CD4-positive, CD25-positive, alpha-beta regulatory T cell (primary cell): ENCODE measurements at regions not wholly inside any gene's neighbourhood (a gene's known extent, or its start where the extent isn't known, plus 50 kb on each side); places are given as distances from the start of the nearest gene placed in this dataset.
A peak's percentile ranks its signal among the peaks of the same experiment; 100 is the strongest.

Experiments
- ATAC-seq, 2 donors: fragments of 150-1000 bp; cut with Tn5 transposase; one replicate each; pipeline ENCODE4 v1.10.0; 2021; ENCODE audit warnings: low read depth in 2 of 2, moderate number of reproducible peaks in 2 of 2, moderate library complexity in 1 of 2
- DNase-seq, 3 donors: peaks; one replicate each; pipeline versions ENCODE4 v3.0.0 to v3.0.0-alpha.2; 2012 to 2022; ENCODE audit warnings: mixed read lengths in 1 of 3
- H3K27ac ChIP-seq: one replicate; pipeline ENCODE4 v1.7.0; 2013; ENCODE audit warnings: mild to moderate bottlenecking, low read length; ENCODE audit not compliant: insufficient read depth, poor library complexity, severe bottlenecking
- H3K27me3 ChIP-seq: one replicate; pipeline ENCODE4 v1.7.0; 2013; ENCODE audit warnings: low read length; ENCODE audit not compliant: control insufficient read depth, insufficient read depth
- H3K36me3 ChIP-seq: one replicate; pipeline ENCODE4 v1.7.0; 2013; ENCODE audit warnings: mild to moderate bottlenecking, low read length, moderate library complexity; ENCODE audit not compliant: control insufficient read depth, insufficient read depth
- H3K4me1 ChIP-seq: 2 replicates; pipeline ENCODE4 v1.7.0; 2013; ENCODE audit warnings: mild to moderate bottlenecking, low read length; ENCODE audit not compliant: insufficient read depth, control insufficient read depth, poor library complexity, severe bottlenecking
- H3K4me3 ChIP-seq: one replicate; pipeline ENCODE4 v1.7.0; 2013; ENCODE audit warnings: low read depth, mild to moderate bottlenecking, low read length, moderate library complexity
- H3K9me3 ChIP-seq, 2 experiments: 1 replicate in 1 of 2; 2 replicates in 1 of 2; pipeline ENCODE4 v1.7.0; 2013; ENCODE audit warnings: low read length in 2 of 2, mild to moderate bottlenecking in 1 of 2, moderate library complexity in 1 of 2; ENCODE audit not compliant: control insufficient read depth in 2 of 2
- H3K27ac Mint-ChIP-seq, 3 donors: one replicate each; pipeline ENCODE4 v1.8.0; 2020 to 2022; ENCODE audit warnings: mild to moderate bottlenecking in 3 of 3, mixed read lengths in 3 of 3, moderate library complexity in 2 of 3
- H3K27me3 Mint-ChIP-seq: one replicate; pipeline ENCODE4 v1.8.0; 2022; ENCODE audit warnings: mild to moderate bottlenecking, mixed read lengths
- H3K36me3 Mint-ChIP-seq: one replicate; pipeline ENCODE4 v1.8.0; 2020; ENCODE audit warnings: mixed read lengths
- H3K4me1 Mint-ChIP-seq, 4 donors: one replicate each; pipeline ENCODE4 v1.8.0; 2020 to 2022; ENCODE audit warnings: mixed read lengths in 4 of 4, mild to moderate bottlenecking in 1 of 4
- H3K4me3 Mint-ChIP-seq, 4 donors: one replicate each; pipeline ENCODE4 v1.8.0; 2020 to 2022; ENCODE audit warnings: mild to moderate bottlenecking in 4 of 4, mixed read lengths in 4 of 4, moderate library complexity in 3 of 4
- H3K9me3 Mint-ChIP-seq, 7 donors: one replicate each; pipeline ENCODE4 v1.8.0; 2020 to 2022; ENCODE audit warnings: mixed read lengths in 7 of 7, mild to moderate bottlenecking in 3 of 7, moderate library complexity in 2 of 7

GRCh38 chr4:174438711-174439110 is 83.6 kb downstream of the HPGD start:
- no peaks in the 10 kb centered on the region for H3K4me1 ChIP-seq
- H3K4me3 ChIP-seq = no peak overlapping the region
- Mint-ChIP-seq H3K4me3 (no peak overlapping the region), H3K27me3 (peaks cover 16% of the 10 kb centered on the region), H3K4me1 (no peaks in the 10 kb centered on the region), H3K27ac (no peak overlapping the region), H3K9me3 (peaks cover 0 to 8% (median 3%) of the 10 kb centered on the region in 7 donors), H3K36me3 (no peaks in the 10 kb centered on the region)
- no peaks in the 10 kb centered on the region for H3K9me3 ChIP-seq
- no peak for ATAC-seq
- no peak for DNase-seq
- peaks cover 1% of the 10 kb centered on the region for H3K27me3 ChIP-seq
- no peak overlapping the region for H3K27ac ChIP-seq
- H3K36me3 ChIP-seq = no peaks in the 10 kb centered on the region

- H3K9me3 Mint-ChIP-seq = peaks cover 0 to 8% (median 3%) of the 10 kb centered on the region in 7 donors
- DNase-seq (no peak), ATAC-seq (no peak)
- Histone ChIP-seq H3K27ac (no peak overlapping the region), H3K4me1 (no peaks in the 10 kb centered on the region), H3K27me3 (peaks cover 1% of the 10 kb centered on the region), H3K9me3 (no peaks in the 10 kb centered on the region), H3K4me3 (no peak overlapping the region), H3K36me3 (no peaks in the 10 kb centered on the region)
- H3K27me3 Mint-ChIP-seq = peaks cover 16% of the 10 kb centered on the region
- H3K27ac Mint-ChIP-seq = no peak overlapping the region
- no peak overlapping the region for H3K4me3 Mint-ChIP-seq
- no peaks in the 10 kb centered on the region for H3K36me3 Mint-ChIP-seq
- H3K4me1 Mint-ChIP-seq = no peaks in the 10 kb centered on the region
Measured at GRCh38 chr4:174437749-174438148, 84.5 kb downstream of the HPGD start.

GRCh38 chr4:174437324-174437723 is 85.0 kb downstream of the HPGD start:
- Mint-ChIP-seq H3K36me3 (no peaks in the 10 kb centered on the region), H3K4me3 (no peak overlapping the region), H3K4me1 (no peaks in the 10 kb centered on the region), H3K27me3 (peaks cover 16% of the 10 kb centered on the region), H3K27ac (no peak overlapping the region), H3K9me3 (peaks cover 0 to 6% (median 2%) of the 10 kb centered on the region in 7 donors)
- Histone ChIP-seq H3K4me1 (no peaks in the 10 kb centered on the region), H3K9me3 (no peaks in the 10 kb centered on the region), H3K27me3 (peaks cover 1% of the 10 kb centered on the region), H3K27ac (no peak overlapping the region), H3K36me3 (no peaks in the 10 kb centered on the region), H3K4me3 (no peak overlapping the region)
- ATAC-seq = no peak
- no peak for DNase-seq

- Mint-ChIP-seq H3K4me1 (no peaks in the 10 kb centered on the region), H3K27ac (no peak overlapping the region), H3K36me3 (no peaks in the 10 kb centered on the region), H3K27me3 (peaks cover 16% of the 10 kb centered on the region), H3K4me3 (no peak overlapping the region), H3K9me3 (peaks cover 0 to 5% (median 4%) of the 10 kb centered on the region in 7 donors)
- ATAC-seq (no peak), DNase-seq (no peak)
- Histone ChIP-seq H3K4me3 (no peak overlapping the region), H3K4me1 (no peaks in the 10 kb centered on the region), H3K36me3 (no peaks in the 10 kb centered on the region), H3K27ac (no peak overlapping the region), H3K9me3 (no peaks in the 10 kb centered on the region), H3K27me3 (peaks cover 1% of the 10 kb centered on the region)
Measured at GRCh38 chr4:174436377-174436776, 85.9 kb downstream of the HPGD start.

GRCh38 chr4:174435974-174436373 is 86.3 kb downstream of the HPGD start:
- Mint-ChIP-seq H3K27ac (no peak overlapping the region), H3K27me3 (peaks cover 16% of the 10 kb centered on the region), H3K4me1 (no peaks in the 10 kb centered on the region), H3K4me3 (peak overlapping the region in 1 of 4 donors; percentile 54), H3K36me3 (no peaks in the 10 kb centered on the region), H3K9me3 (peaks cover 0 to 6% (median 4%) of the 10 kb centered on the region in 7 donors)
- H3K27ac ChIP-seq = no peak overlapping the region
- peaks cover 1% of the 10 kb centered on the region for H3K27me3 ChIP-seq
- H3K9me3 ChIP-seq = no peaks in the 10 kb centered on the region
- no peaks in the 10 kb centered on the region for H3K36me3 ChIP-seq
- ATAC-seq (no peak), DNase-seq (no peak)
- H3K4me1 ChIP-seq = no peaks in the 10 kb centered on the region
- no peak overlapping the region for H3K4me3 ChIP-seq

DNA sequence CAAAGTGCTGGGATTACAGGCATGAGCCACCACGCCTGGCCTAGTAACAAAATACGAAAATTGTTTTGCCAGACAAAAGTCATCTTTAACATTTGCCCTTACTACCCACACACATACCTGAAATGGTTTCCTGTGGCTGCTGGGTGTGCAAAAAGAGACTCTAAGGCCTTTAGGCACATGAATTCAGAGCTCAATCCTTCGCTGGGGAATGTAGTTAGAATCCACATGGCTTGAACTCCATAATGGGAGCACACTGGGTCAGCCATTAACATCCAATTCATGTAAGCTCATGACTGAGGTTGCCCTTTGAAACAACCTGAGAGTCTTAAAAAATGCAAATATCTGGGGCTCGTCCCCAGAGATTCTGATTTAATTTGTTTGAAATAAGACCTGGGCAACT is 87.8 kb downstream of the HPGD start:
- Mint-ChIP-seq H3K27ac (no peak overlapping the region), H3K36me3 (no peaks in the 10 kb centered on the region), H3K4me1 (no peaks in the 10 kb centered on the region), H3K27me3 (peaks cover 16% of the 10 kb centered on the region), H3K9me3 (peaks cover 0 to 6% (median 3%) of the 10 kb centered on the region in 7 donors), H3K4me3 (no peak overlapping the region)
- H3K9me3 ChIP-seq = no peaks in the 10 kb centered on the region
- H3K36me3 ChIP-seq = no peaks in the 10 kb centered on the region
- no peak for DNase-seq
- H3K27ac ChIP-seq = no peak overlapping the region
- no peaks in the 10 kb centered on the region for H3K4me1 ChIP-seq
- no peak for ATAC-seq
- H3K4me3 ChIP-seq = no peak overlapping the region
- H3K27me3 ChIP-seq = peaks cover 1% of the 10 kb centered on the region

DNA sequence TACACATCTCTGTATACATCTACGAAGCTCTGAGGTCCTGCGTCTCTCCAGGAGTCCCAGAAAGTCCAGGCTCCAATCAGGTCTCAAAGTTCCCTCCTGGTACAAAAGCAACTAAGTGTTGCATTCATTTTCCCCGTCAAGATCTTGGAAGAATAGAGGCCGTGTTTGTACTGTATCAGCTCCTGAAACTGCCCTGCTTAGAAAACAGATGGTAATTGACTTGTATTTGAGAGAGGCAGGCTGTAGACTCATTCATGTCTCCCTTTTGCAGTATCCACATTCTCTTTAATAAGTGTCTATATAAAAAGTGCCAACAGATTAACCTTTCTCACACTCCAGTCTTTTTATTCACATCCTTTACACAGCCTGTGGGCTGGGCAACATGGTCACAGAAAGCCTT is 91.7 kb downstream of the HPGD start:
- H3K4me3 ChIP-seq = no peak overlapping the region
- no peaks in the 10 kb centered on the region for H3K27me3 ChIP-seq
- no peaks in the 10 kb centered on the region for H3K4me1 Mint-ChIP-seq
- H3K4me3 Mint-ChIP-seq = no peak overlapping the region
- no peaks in the 10 kb centered on the region for H3K4me1 ChIP-seq
- no peaks in the 10 kb centered on the region for H3K9me3 ChIP-seq
- H3K27me3 Mint-ChIP-seq = peaks cover 7% of the 10 kb centered on the region
- no peak overlapping the region for H3K27ac Mint-ChIP-seq
- no peaks in the 10 kb centered on the region for H3K36me3 Mint-ChIP-seq
- no peak overlapping the region for H3K27ac ChIP-seq
- peaks cover 0 to 6% (median 1%) of the 10 kb centered on the region in 7 donors for H3K9me3 Mint-ChIP-seq
- DNase-seq (no peak), ATAC-seq (no peak)
- no peaks in the 10 kb centered on the region for H3K36me3 ChIP-seq

- no peak overlapping the region for H3K27ac ChIP-seq
- no peak overlapping the region for H3K4me3 Mint-ChIP-seq
- no peak overlapping the region for H3K4me3 ChIP-seq
- H3K4me1 ChIP-seq = no peaks in the 10 kb centered on the region
- no peak overlapping the region for H3K27ac Mint-ChIP-seq
- no peaks in the 10 kb centered on the region for H3K4me1 Mint-ChIP-seq
- no peaks in the 10 kb centered on the region for H3K36me3 Mint-ChIP-seq
- no peaks in the 10 kb centered on the region for H3K9me3 ChIP-seq
- DNase-seq (no peak), ATAC-seq (no peak)
- no peaks in the 10 kb centered on the region for H3K36me3 ChIP-seq
- H3K27me3 Mint-ChIP-seq = peaks cover 5% of the 10 kb centered on the region
- no peaks in the 10 kb centered on the region for H3K27me3 ChIP-seq
- peaks cover 0 to 6% (median 1%) of the 10 kb centered on the region in 7 donors for H3K9me3 Mint-ChIP-seq
Measured at GRCh38 chr4:174429701-174430410, 92.4 kb downstream of the HPGD start.
